ENCODE measurements at regions not wholly inside any gene's neighbourhood (a gene's known extent, or its start where the extent isn't known, plus 50 kb on each side); places are given as distances from the start of the nearest gene placed in this dataset.
A peak's percentile ranks its signal among the peaks of the same experiment; 100 is the strongest.
"Not testable (repeated sequence)": the region's sequence is repeated elsewhere in the genome, so short reads cannot be mapped to it uniquely, and the experiment has no call there.

DNA sequence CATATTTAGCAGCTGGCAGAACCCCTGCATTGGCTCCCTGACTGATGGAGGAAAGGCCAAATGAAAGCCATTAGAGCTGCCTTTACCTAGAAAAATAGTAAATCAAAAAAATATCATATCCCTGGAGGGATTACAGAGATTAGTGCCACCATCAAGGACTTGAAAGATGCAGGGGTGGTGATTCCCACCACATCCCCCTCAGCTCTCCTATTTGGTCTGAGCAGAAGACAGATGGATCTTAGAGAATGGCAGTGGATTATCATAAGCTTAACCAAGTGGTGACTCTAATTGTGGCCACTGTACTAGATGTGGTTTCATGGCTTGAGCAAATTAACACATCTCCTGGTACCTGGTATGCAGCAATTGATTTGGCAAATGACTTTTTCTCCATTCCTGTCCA, 114.9 kb upstream of the RMP24 start:
- not testable (repeated sequence) for H3K27me3 ChIP-seq (ENCODE audit: control insufficient read depth in 3 of 3, insufficient read depth in 3 of 3, low read length in 2 of 3); H3K4me3 ChIP-seq; H3K36me3 ChIP-seq (ENCODE audit: control insufficient read depth in 4 of 4, insufficient read depth in 4 of 4, low read length in 4 of 4); H3K9ac ChIP-seq (ENCODE audit: insufficient read depth in 1 of 2, low read length in 2 of 2); H3K4me1 ChIP-seq (ENCODE audit: control insufficient read depth in 5 of 5, insufficient read depth in 5 of 5, low read length in 5 of 5); DNase-seq; H3K9me3 ChIP-seq (ENCODE audit: control insufficient read depth in 4 of 4, insufficient read depth in 3 of 4, low read length in 3 of 4); ATAC-seq (ENCODE audit: insufficient read depth, low FRiP score); H3K27ac ChIP-seq (ENCODE audit: low read depth in 1 of 2, low read length in 1 of 2)

DNA sequence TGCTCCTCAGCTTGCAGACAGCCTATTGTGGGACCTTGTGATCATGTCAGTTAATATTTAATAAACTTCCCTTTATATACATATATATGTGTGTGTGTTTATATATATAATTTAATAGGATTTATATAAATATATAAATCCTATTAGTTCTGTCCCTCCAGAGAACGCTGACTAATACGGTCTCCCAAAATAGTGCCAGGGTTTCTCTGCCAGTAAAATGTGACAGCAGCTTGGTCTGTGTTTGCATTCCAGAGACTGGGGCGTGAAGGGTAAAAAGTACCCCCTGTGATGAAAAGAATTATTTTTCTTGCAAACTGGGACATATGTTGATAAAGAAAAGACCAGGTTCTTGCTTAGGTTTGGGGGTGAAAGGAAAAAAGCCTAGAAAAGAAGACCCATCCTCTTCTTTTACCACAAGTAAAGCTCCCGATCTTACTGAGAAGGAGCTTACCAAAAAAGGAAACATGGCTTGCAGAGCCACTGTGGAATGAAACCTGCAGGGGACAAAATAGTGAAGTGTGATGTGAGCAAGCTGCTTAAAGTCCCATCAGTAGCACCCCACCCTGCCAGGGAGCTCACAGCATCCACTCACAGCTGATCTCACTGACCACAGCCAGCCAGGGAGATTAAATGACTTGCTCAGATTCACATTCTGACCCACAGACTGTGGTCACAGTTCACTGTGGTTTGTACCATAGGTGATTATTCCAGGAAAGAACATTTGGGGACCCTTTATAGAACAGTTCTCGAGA, 110.9 kb upstream of the RMP24 start:
- Histone ChIP-seq H3K9ac (ENCODE audit: insufficient read depth in 1 of 2, low read length in 2 of 2) (no peak overlapping the region), H3K27me3 (ENCODE audit: control insufficient read depth in 3 of 3, insufficient read depth in 3 of 3, low read length in 2 of 3) (no peaks in the 10 kb centered on the region), H3K36me3 (ENCODE audit: control insufficient read depth in 4 of 4, insufficient read depth in 4 of 4, low read length in 4 of 4) (no peaks in the 10 kb centered on the region), H3K27ac (ENCODE audit: low read depth in 1 of 2, low read length in 1 of 2) (peak overlapping the region in 1 of 2 donors; percentile 69), H3K4me1 (ENCODE audit: control insufficient read depth in 5 of 5, insufficient read depth in 5 of 5, low read length in 5 of 5) (peaks cover 0 to 3% (median 0%) of the 10 kb centered on the region in 5 donors), H3K9me3 (ENCODE audit: control insufficient read depth in 4 of 4, insufficient read depth in 3 of 4, low read length in 3 of 4) (no peaks in the 10 kb centered on the region), H3K4me3 (no peak overlapping the region)
- peak in 1 of 3 donors; percentile 13 for DNase-seq
- TF ChIP-seq, protein P1, sequence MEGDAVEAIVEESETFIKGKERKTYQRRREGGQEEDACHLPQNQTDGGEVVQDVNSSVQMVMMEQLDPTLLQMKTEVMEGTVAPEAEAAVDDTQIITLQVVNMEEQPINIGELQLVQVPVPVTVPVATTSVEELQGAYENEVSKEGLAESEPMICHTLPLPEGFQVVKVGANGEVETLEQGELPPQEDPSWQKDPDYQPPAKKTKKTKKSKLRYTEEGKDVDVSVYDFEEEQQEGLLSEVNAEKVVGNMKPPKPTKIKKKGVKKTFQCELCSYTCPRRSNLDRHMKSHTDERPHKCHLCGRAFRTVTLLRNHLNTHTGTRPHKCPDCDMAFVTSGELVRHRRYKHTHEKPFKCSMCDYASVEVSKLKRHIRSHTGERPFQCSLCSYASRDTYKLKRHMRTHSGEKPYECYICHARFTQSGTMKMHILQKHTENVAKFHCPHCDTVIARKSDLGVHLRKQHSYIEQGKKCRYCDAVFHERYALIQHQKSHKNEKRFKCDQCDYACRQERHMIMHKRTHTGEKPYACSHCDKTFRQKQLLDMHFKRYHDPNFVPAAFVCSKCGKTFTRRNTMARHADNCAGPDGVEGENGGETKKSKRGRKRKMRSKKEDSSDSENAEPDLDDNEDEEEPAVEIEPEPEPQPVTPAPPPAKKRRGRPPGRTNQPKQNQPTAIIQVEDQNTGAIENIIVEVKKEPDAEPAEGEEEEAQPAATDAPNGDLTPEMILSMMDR (IDR thresholded peaks at IDR 0.05; ENCODE audit: control extremely low read depth, extremely low read depth), result no peak
- WGBS, 2 donors, result 62 to 78% methylated on average over 5 of the region's 5 CpGs
- no peak for ATAC-seq (ENCODE audit: insufficient read depth, low FRiP score)

DNA sequence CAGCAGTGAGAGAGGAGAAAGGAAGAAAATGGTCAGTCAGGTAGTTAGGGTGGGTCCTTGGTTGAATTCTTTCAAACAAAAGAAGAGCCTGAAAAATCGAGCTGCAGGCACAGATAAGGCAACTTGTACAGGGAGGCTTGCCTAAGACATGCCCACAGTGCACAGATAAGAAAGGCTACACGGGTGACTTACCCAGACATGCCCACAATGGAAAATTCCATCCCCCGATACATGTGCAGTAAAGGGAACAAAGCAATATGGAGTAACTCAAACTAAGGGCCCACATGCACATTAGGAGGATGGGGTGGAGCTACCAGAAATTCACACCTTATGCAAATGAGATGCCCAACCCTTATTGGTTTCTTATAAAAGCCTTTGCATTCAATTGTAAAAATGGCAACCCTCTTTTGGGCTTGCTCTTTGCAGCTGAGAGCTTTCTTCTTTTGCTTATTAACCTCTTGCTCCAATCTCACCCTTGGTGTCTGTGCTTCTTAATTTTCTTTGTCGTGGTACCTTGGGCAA, 110.3 kb upstream of the RMP24 start:
- no peak overlapping the region for H3K4me3 ChIP-seq
- H3K9ac ChIP-seq (ENCODE audit: insufficient read depth in 1 of 2, low read length in 2 of 2), result no peak overlapping the region
- no peaks in the 10 kb centered on the region for H3K9me3 ChIP-seq (ENCODE audit: control insufficient read depth in 4 of 4, insufficient read depth in 3 of 4, low read length in 3 of 4)
- H3K36me3 ChIP-seq (ENCODE audit: control insufficient read depth in 4 of 4, insufficient read depth in 4 of 4, low read length in 4 of 4), result no peaks in the 10 kb centered on the region
- WGBS, 2 donors, result 66 to 76% methylated on average over 4 of the region's 4 CpGs
- H3K4me1 ChIP-seq (ENCODE audit: control insufficient read depth in 5 of 5, insufficient read depth in 5 of 5, low read length in 5 of 5), result peaks cover 0 to 3% (median 0%) of the 10 kb centered on the region in 5 donors
- H3K27me3 ChIP-seq (ENCODE audit: control insufficient read depth in 3 of 3, insufficient read depth in 3 of 3, low read length in 2 of 3), result no peaks in the 10 kb centered on the region
- H3K27ac ChIP-seq (ENCODE audit: low read depth in 1 of 2, low read length in 1 of 2), result peak overlapping the region in 1 of 2 donors; percentile 51
- no peak for ATAC-seq (ENCODE audit: insufficient read depth, low FRiP score)
- TF ChIP-seq, protein P1 (IDR thresholded peaks at IDR 0.05; ENCODE audit: control extremely low read depth, extremely low read depth), result no peak
- DNase-seq, result no peak

DNA sequence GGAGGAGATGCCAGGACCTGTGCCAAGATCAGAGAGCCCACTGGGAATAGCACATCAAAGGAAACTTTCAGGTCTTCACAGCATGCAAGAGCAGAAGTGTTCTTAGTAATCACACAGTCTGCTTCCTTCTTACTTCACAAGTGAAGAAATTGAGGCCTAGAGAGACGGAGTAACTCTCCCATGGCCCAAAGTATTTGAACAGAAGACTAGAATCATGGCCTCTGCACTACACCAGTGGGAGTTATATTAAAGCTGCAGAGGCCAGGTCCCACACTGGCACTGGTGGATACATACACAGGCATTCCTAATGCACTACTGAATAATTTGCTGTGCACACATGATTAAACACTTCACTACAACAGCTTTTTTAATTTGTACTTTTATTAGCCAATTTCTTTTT, 107.6 kb upstream of the RMP24 start:
- H3K4me3 ChIP-seq, result no peak overlapping the region
- DNase-seq (no peak), ATAC-seq (ENCODE audit: insufficient read depth, low FRiP score) (no peak)
- H3K36me3 ChIP-seq (ENCODE audit: control insufficient read depth in 4 of 4, insufficient read depth in 4 of 4, low read length in 4 of 4), result no peaks in the 10 kb centered on the region
- TF ChIP-seq, protein P1 (IDR thresholded peaks at IDR 0.05; ENCODE audit: control extremely low read depth, extremely low read depth), result no peak
- H3K27ac ChIP-seq (ENCODE audit: low read depth in 1 of 2, low read length in 1 of 2), result no peak overlapping the region
- peaks cover 0 to 3% (median 0%) of the 10 kb centered on the region in 5 donors for H3K4me1 ChIP-seq (ENCODE audit: control insufficient read depth in 5 of 5, insufficient read depth in 5 of 5, low read length in 5 of 5)
- no peaks in the 10 kb centered on the region for H3K27me3 ChIP-seq (ENCODE audit: control insufficient read depth in 3 of 3, insufficient read depth in 3 of 3, low read length in 2 of 3)
- H3K9me3 ChIP-seq (ENCODE audit: control insufficient read depth in 4 of 4, insufficient read depth in 3 of 4, low read length in 3 of 4), result no peaks in the 10 kb centered on the region
- 45 to 61% methylated on average over 1 of the region's 1 CpG for WGBS, 2 donors
- H3K9ac ChIP-seq (ENCODE audit: insufficient read depth in 1 of 2, low read length in 2 of 2), result no peak overlapping the region

Data from lung (tissue), 11 donors.